Mesothelial cell of epicardium (in vitro differentiated cells): ENCODE measurements at regions not wholly inside any gene's neighbourhood (a gene's known extent, or its start where the extent isn't known, plus 50 kb on each side); places are given as distances from the start of the nearest gene placed in this dataset.

Experiments
- DNase-seq, 2 experiments: peaks; one replicate each; pipeline ENCODE4 v3.0.0; 2021; ENCODE audit warnings: low spot score in 2 of 2; ENCODE audit not compliant: unreplicated experiment in 2 of 2
- H3K27ac Mint-ChIP-seq: 2 replicates; pipeline ENCODE4 v1.8.0; 2021; ENCODE audit warnings: mixed read lengths
- H3K27me3 Mint-ChIP-seq: 2 replicates; pipeline ENCODE4 v1.8.0; 2021; ENCODE audit warnings: low read depth, mixed read lengths
- H3K36me3 Mint-ChIP-seq: 2 replicates; pipeline ENCODE4 v1.8.0; 2021; ENCODE audit warnings: mixed read lengths
- H3K4me1 Mint-ChIP-seq: 2 replicates; pipeline ENCODE4 v1.8.0; 2021; ENCODE audit warnings: mixed read lengths
- H3K4me3 Mint-ChIP-seq: 2 replicates; pipeline ENCODE4 v1.8.0; 2021; ENCODE audit warnings: mild to moderate bottlenecking, moderate library complexity, mixed read lengths
- H3K9me3 Mint-ChIP-seq: 2 replicates; pipeline ENCODE4 v1.8.0; 2021; ENCODE audit warnings: mixed read lengths
- TF ChIP-seq, protein P1 (sequence below): fragments of 200-600 bp; sonication (generic); IDR thresholded peaks from one replicate; pipeline ENCODE4 v1.5.0; 2021; ENCODE audit warnings: antibody characterized with exemption; ENCODE audit not compliant: unreplicated experiment

GRCh38 chr2:12074126-12074844 is 327.9 kb downstream of the LPIN1 start:
- DNase-seq = no peak
- H3K4me1 Mint-ChIP-seq = peaks cover 13% of the 10 kb centered on the region
- H3K4me3 Mint-ChIP-seq = no peak overlapping the region
- H3K36me3 Mint-ChIP-seq = no peaks in the 10 kb centered on the region
- no peak overlapping the region for H3K27ac Mint-ChIP-seq
- H3K9me3 Mint-ChIP-seq = no peaks in the 10 kb centered on the region
- TF ChIP-seq, protein P1, sequence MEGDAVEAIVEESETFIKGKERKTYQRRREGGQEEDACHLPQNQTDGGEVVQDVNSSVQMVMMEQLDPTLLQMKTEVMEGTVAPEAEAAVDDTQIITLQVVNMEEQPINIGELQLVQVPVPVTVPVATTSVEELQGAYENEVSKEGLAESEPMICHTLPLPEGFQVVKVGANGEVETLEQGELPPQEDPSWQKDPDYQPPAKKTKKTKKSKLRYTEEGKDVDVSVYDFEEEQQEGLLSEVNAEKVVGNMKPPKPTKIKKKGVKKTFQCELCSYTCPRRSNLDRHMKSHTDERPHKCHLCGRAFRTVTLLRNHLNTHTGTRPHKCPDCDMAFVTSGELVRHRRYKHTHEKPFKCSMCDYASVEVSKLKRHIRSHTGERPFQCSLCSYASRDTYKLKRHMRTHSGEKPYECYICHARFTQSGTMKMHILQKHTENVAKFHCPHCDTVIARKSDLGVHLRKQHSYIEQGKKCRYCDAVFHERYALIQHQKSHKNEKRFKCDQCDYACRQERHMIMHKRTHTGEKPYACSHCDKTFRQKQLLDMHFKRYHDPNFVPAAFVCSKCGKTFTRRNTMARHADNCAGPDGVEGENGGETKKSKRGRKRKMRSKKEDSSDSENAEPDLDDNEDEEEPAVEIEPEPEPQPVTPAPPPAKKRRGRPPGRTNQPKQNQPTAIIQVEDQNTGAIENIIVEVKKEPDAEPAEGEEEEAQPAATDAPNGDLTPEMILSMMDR = no peak
- H3K27me3 Mint-ChIP-seq = peaks cover 16% of the 10 kb centered on the region

DNA sequence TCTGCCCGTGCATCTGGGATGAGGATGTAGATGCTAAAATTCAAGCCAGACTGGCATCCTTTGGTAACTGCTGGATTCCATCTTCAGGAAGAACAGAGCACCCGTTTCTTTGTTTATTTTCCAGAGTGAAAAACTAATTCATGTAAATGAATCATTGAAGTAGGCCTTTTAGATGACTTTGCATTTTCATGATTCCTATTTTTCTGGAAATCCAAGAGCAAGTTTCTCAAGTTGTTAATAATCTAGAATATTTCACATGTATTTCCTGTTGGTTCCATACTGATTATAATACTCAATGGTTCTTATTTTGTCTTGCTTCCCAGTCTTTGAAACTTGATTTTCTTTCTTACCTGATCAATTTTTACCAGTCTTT is 328.4 kb downstream of the LPIN1 start:
- no peak for DNase-seq
- Mint-ChIP-seq H3K27me3 (peaks cover 18% of the 10 kb centered on the region), H3K4me3 (no peak overlapping the region), H3K36me3 (no peaks in the 10 kb centered on the region), H3K9me3 (no peaks in the 10 kb centered on the region), H3K27ac (no peak overlapping the region), H3K4me1 (peaks cover 13% of the 10 kb centered on the region)
- TF ChIP-seq, protein P1 = no peak

GRCh38 chr2:12075603-12076002 is 329.2 kb downstream of the LPIN1 start:
- peaks cover 13% of the 10 kb centered on the region for H3K4me1 Mint-ChIP-seq

DNA sequence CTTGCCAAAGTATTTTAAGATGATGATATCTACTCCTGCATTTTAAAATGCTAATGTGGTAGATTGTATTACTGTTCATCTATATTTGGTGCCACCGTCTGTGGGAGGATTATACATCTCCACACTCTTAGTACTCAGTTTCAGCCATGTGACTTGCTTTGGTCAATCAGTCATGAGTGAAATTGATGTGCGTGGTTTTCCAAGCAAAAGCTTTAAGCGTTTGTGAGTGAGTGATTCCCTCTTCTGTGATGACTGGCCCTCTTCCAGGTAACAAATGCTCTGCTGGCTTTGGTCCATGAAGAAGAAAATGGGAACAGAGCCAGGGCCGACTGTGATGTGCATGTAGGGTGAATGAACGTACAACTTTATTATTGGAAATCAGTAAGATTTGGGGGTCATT is 330.4 kb downstream of the LPIN1 start:
- TF ChIP-seq, protein P1 = no peak
- no peaks in the 10 kb centered on the region for H3K9me3 Mint-ChIP-seq
- DNase-seq = peak in 1 of 2 experiments; percentile 67
- H3K4me3 Mint-ChIP-seq = no peak overlapping the region
- no peak overlapping the region for H3K27ac Mint-ChIP-seq
- peaks cover 13% of the 10 kb centered on the region for H3K4me1 Mint-ChIP-seq
- no peaks in the 10 kb centered on the region for H3K36me3 Mint-ChIP-seq
- H3K27me3 Mint-ChIP-seq = peaks cover 11% of the 10 kb centered on the region

More at GRCh38 chr2:12075603-12076002, 329.2 kb downstream of the LPIN1 start:
- no peak overlapping the region for H3K4me3 Mint-ChIP-seq
- H3K27ac Mint-ChIP-seq = no peak overlapping the region
- DNase-seq = no peak
- H3K36me3 Mint-ChIP-seq = no peaks in the 10 kb centered on the region
- TF ChIP-seq, protein P1 = no peak
- H3K9me3 Mint-ChIP-seq = no peaks in the 10 kb centered on the region
- H3K27me3 Mint-ChIP-seq = peaks cover 16% of the 10 kb centered on the region

GRCh38 chr2:12080360-12080759 is 333.9 kb downstream of the LPIN1 start:
- Mint-ChIP-seq H3K4me3 (no peak overlapping the region), H3K27ac (no peak overlapping the region), H3K27me3 (peaks cover 31% of the 10 kb centered on the region), H3K9me3 (no peaks in the 10 kb centered on the region), H3K4me1 (peaks cover 13% of the 10 kb centered on the region), H3K36me3 (no peaks in the 10 kb centered on the region)
- TF ChIP-seq, protein P1 = no peak
- DNase-seq = no peak
